Stimulated activated CD4-positive, alpha-beta T cell treated with anti-CD3 and anti-CD28 coated beads, Interleukin-1b, Interleukin-23, amount 100 ng/mL, for 4 hours (primary cell): ENCODE measurements at regions not wholly inside any gene's neighbourhood (a gene's known extent, or its start where the extent isn't known, plus 50 kb on each side); places are given as distances from the start of the nearest gene placed in this dataset.

ENCODE experiments used
- DNase-seq, 2 donors: peaks; one replicate each; pipeline ENCODE4 v3.0.0-alpha.2; 2020; ENCODE audit warnings: low read depth in 2 of 2

DNA sequence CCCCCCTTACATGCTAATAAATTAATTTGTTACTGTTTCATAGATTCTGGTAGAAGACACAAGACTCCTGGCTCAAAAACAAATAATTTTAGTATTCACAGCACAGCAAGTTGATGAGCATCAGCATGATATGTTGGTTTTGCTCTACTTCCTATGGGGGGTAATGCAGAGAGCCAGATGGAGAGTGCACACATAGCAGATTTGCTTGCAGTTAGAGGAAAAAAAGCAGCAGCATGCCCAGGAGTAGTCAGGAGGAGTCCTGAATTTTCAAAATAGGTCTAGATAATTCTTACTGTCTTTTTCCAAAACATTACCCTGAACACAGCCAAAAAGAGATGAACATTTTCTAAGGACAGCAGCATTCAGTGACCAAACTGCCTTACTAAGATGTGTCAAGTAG is 261.3 kb downstream of the COX7C start:
- DNase-seq = no peak

DNA sequence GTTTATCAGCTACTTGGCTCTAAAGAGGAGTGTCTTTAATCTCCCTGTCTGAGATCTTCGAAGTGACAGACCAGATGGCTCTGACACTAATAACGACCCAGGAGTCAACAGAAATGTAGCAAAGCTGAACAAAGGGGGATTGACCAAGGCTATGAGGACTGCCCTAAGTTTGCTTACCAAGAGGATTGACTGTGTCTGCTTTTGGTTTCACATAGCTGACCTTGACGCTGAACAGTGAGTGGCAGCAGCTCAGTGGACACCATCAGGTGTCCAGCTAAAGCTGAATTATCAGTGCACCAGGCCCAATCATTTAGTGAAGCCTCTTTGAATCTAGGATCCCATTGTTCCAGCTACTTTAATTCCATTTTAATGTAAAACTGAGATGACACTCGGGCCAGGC is 262.6 kb downstream of the COX7C start:
- no peak for DNase-seq

- DNase-seq = peak in 1 of 2 donors; percentile 6
Measured at GRCh38 chr5:86880785-86881492, 263.2 kb downstream of the COX7C start.

- no peak for DNase-seq
Measured at GRCh38 chr5:86881493-86882090, 263.9 kb downstream of the COX7C start.

GRCh38 chr5:86884608-86885007 is 266.9 kb downstream of the COX7C start:
- DNase-seq = no peak

DNA sequence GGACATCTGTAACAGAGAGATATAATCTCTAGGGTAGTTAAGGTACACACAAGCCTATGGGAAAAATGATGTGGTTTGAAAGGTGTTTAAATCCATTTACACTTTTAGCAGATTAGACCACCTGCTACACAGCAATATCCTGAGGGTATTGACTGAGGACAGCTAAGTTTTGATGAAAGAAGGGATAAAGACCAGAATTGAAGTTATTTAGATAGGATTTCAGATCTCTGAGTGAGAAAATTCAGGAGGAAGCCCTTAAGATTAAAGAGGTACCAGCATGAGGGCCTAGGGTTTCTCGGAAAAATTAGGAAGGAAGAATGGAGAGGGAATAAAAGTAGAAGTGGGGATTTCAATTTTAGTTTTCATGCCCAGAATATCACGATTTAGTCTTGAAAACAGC is 267.3 kb downstream of the COX7C start:
- no peak for DNase-seq

GRCh38 chr5:86885489-86886230 is 267.9 kb downstream of the COX7C start:
- no peak for DNase-seq

DNA sequence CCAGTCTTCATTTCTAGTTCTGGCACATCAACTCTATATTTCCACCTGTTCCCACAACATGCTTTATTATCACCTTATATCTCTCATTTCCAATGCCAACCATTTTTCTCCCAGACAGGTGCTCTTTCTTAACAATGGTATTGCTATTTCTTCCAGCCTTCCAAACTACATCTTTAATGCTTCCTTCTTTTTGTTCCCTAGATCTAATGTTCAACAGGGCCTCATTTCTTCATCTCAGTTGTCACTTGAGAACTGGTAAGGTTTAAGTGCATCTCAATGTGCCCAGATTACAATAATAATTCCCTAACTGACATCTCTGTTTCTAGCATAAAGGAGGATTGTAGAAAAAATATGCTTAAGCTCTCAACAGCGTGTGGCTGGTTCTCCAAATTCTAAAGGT is 272.6 kb downstream of the COX7C start:
- no peak for DNase-seq

DNA sequence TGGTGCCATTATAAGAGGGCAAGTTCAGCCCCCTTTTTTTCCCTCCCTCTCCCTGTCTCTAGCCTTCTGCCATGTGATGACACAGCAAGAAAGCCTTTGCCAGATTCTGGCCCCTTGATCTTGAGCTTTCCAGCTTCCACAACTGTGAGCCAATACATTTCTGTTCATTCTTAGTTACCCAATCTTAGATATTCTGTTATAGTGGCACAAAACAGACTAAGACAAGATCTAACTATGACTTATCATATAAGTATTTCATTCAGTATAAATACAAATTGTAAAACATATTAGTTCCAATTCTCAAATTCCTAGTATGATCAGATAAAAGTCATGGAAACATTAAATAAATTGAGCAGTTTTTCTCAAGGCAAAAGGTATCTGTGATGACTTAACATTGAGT is 276.3 kb downstream of the COX7C start:
- no peak for DNase-seq

- no peak for DNase-seq
Measured at GRCh38 chr5:86896916-86897315, 279.2 kb downstream of the COX7C start.

- DNase-seq = no peak
Measured at GRCh38 chr5:86909418-86910295, 291.9 kb downstream of the COX7C start.

DNA sequence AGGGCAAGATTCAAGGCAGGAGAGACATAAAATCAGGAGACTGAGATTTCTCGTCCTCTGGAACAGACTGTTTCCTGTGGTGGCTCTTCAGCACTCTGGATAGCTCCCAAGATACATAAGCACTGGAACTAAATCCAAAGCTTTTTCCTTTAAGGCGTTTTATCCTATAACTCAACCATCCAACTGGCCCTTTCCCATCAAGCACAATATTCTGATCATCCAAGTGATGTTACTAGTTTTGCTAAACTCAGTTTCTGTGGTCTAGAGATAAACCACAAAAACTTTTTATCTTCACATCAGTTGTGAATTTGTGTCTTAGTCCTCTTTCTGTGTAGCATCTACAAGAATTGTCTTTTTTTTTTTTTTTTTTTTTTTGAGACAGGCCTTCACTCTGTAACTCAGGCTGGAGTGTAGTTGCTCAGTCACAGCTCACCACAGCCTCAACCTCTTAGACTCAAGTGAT is 299.4 kb downstream of the COX7C start:
- DNase-seq = no peak

- DNase-seq = no peak
Measured at GRCh38 chr5:86918246-86918645, 300.5 kb downstream of the COX7C start.

- no peak for DNase-seq
Measured at GRCh38 chr5:86926033-86926432, 308.3 kb downstream of the COX7C start.

DNA sequence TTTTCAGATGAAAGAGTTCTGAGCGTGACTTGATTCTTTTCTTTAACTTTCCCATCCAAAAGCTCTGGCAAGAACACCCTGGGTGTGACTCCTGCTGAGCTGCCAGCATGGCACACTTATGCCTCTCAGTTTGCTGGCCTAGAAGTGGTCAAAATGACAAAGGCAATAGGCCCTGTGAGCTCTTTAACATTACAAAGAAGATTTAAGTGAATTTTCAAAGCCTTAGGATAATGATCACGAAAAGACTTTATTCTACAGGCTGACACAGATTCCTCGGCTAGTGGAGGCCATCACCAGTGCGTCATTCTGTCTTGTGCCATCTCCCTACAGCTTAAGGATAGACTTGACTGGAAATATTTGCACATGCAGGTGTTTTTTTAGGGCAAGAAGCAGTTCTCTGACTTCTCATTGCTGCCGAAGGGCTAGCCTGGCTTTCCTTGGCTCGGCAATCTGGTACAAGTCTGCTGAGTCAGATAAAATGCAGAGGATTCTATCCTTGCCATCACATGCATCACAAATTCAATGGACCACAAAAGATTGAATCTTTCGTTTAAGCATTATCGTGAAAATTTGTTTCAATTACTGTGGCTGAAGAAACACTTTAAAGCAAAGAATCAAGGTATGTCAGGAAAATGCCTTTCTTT is 311.5 kb downstream of the COX7C start:
- DNase-seq = no peak

DNA sequence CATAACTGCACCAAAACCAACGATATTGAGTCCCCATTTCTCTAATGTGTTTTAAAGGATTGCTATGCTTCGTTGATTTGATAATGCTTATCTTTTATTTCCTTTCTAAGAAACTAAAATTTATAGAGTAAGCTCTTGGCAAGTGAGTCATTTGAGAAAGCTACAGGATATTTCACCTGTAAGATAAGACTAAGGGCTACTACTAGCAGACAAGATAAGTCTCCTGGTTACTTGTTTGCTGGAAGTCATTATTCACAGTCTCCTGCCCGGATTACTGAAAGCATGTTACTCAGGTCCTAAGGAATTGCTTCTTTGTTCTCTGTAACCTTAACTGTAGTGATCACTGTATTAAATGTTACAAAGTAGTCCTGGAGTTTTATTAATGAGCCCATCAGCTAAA is 315.9 kb upstream of the RASA1 start:
- DNase-seq = no peak

DNA sequence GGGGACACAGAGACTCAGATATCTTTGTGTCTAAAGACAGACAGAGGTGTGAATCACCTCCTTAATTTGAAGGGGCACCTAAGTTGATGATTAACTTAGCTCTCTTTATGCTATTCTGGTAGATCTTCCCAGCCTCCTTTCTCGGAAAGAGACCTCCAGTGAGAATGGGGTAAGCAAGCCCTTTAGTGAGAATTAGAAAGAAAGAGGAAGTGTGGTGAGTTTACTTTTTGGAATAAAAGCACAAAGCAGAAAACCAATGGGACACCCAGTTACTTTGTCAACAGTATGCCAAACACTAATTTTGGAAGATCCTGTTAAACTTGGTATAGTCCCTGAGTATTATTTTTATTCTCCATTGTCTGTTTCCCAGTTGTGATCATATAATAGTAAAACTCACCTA is 302.8 kb upstream of the RASA1 start:
- DNase-seq = no peak

- no peak for DNase-seq
Measured at GRCh38 chr5:86968301-86968753, 299.4 kb upstream of the RASA1 start.

DNA sequence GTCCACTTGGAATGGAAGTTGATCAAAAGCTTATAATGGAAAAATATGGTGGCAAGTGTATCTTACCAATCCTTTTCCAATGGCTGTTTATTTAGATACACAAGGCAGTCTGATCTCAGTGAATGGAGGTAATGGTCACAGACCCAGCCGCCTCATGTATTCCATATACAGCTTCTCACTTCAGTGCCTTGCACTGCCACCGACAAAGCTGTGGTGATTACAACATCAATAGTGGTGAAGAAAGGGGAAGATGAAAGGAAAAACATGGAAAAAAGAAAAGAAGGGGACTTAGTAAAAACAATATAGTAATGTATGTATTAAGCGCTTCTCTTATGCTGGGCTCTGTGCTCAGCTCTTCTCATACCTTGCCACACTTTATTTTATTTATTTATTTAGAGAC is 297.3 kb upstream of the RASA1 start:
- no peak for DNase-seq

DNA sequence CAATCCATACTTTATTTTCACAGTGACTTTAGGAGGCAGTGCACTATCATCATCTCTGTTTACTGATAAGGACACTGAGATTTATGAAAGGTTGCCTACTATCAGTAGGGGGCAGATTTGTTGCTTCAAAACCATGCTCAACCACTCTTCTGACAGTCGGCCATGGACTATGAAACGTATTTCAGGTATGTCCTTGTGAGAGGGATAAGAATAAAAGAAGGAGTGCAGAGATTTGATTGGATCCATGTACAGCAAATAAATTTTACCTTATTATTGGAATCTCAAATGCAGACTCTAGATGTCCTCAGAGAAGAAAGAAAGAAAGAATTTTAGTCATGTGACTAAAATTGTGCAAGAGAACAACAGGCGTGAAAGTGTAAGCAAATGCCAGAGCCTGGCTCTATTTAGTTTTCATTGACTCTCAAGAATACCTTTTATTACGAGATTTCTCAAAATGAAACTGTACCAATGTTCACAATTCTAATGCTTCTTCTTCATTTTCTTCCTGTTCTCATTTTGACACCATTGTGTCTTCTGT is 296.6 kb upstream of the RASA1 start:
- no peak for DNase-seq

- DNase-seq = no peak
Measured at GRCh38 chr5:86974955-86975354, 292.7 kb upstream of the RASA1 start.
